Neural cell (in vitro differentiated cells): ENCODE measurements at regions not wholly inside any gene's neighbourhood (a gene's known extent, or its start where the extent isn't known, plus 50 kb on each side); places are given as distances from the start of the nearest gene placed in this dataset.

Experiments used
- H2AFZ ChIP-seq: fragments of 200-600, 300-800 bp; sonication (generic), shearing (Covaris generic); 2 replicates; pipeline ENCODE4 v1.6.0; 2014; ENCODE audit warnings: low read depth, mild to moderate bottlenecking, antibody characterized with exemption, low read length, moderate library complexity
- H3F3A ChIP-seq: fragments of 200-600 bp; shearing (Covaris generic); 2 replicates; pipeline ENCODE4 v1.6.1; 2016; ENCODE audit warnings: mild to moderate bottlenecking, moderate library complexity, mixed read lengths, antibody characterized with exemption, low read length; ENCODE audit not compliant: insufficient read depth, poor library complexity, severe bottlenecking
- H3K27ac ChIP-seq: fragments of 200-600, 300-800 bp; sonication (generic), shearing (Covaris generic); 2 replicates; pipeline ENCODE4 v1.5.1; 2014; ENCODE audit warnings: mild to moderate bottlenecking, low read length, moderate library complexity
- H3K27me3 ChIP-seq: fragments of 300-800, 200-600 bp; sonication (generic), shearing (Covaris generic); 2 replicates; pipeline ENCODE4 v1.6.0; 2014; ENCODE audit warnings: mild to moderate bottlenecking, low read depth, low read length, moderate library complexity; ENCODE audit not compliant: insufficient read depth
- H3K36me3 ChIP-seq: fragments of 300-800, 200-600 bp; sonication (generic), shearing (Covaris generic); 2 replicates; pipeline ENCODE4 v1.5.1; 2014; ENCODE audit warnings: mild to moderate bottlenecking, antibody characterized with exemption, low read length, moderate library complexity; ENCODE audit not compliant: insufficient read depth
- H3K4me2 ChIP-seq: fragments of 300-800, 200-600 bp; sonication (generic), shearing (Covaris generic); 2 replicates; pipeline ENCODE4 v1.6.0; 2014; ENCODE audit warnings: mild to moderate bottlenecking, low read length
- H3K4me3 ChIP-seq: fragments of 300-800, 200-600 bp; sonication (generic), shearing (Covaris generic); 2 replicates; pipeline ENCODE4 v1.5.1; 2014; ENCODE audit warnings: mild to moderate bottlenecking, low read length, moderate library complexity
- H3K79me2 ChIP-seq: fragments of 200-600 bp; shearing (Covaris generic); replicated peaks from 2 replicates; pipeline ENCODE4 v1.6.0; 2014; ENCODE audit warnings: mild to moderate bottlenecking, low read length, moderate library complexity; ENCODE audit not compliant: insufficient read depth
- H3K9ac ChIP-seq: fragments of 300-800, 200-600 bp; sonication (generic), shearing (Covaris generic); 2 replicates; pipeline ENCODE4 v1.6.1; 2016; ENCODE audit warnings: mild to moderate bottlenecking, low read length, mixed read lengths
- H3K9me2 ChIP-seq: fragments of 200-600 bp; shearing (Covaris generic); 2 replicates; pipeline ENCODE4 v1.6.1; 2016; ENCODE audit warnings: mild to moderate bottlenecking, low read length, mixed read lengths; ENCODE audit not compliant: insufficient read depth
- H3K9me3 ChIP-seq: fragments of 200-600, 300-800 bp; sonication (generic), shearing (Covaris generic); 2 replicates; pipeline ENCODE4 v1.6.1; 2016; ENCODE audit warnings: mild to moderate bottlenecking, mixed run types, low read length, moderate library complexity, mixed read lengths
- H4K20me1 ChIP-seq: fragments of 200-600 bp; shearing (Covaris generic); 2 replicates; pipeline ENCODE4 v1.6.1; 2016; ENCODE audit warnings: mild to moderate bottlenecking, mixed run types; ENCODE audit not compliant: insufficient read depth
- EP300 ChIP-seq: fragments of 450-650 bp; conservative IDR thresholded peaks from 2 replicates; pipeline ENCODE4 v1.6.1; 2014; ENCODE audit warnings: antibody characterized with exemption, mild to moderate bottlenecking, moderate library complexity; ENCODE audit not compliant: poor library complexity, severe bottlenecking
- EZH2 ChIP-seq: fragments of 200-600, 300-800 bp; shearing (Covaris generic), sonication (generic); IDR thresholded peaks from 2 replicates; pipeline ENCODE4 v1.6.1; 2014; ENCODE audit warnings: antibody characterized with exemption, low read length, borderline replicate concordance, mild to moderate bottlenecking; ENCODE audit not compliant: insufficient read depth, poor library complexity, severe bottlenecking
- MXI1 ChIP-seq: fragments of 450-650 bp; conservative IDR thresholded peaks from 2 replicates; pipeline ENCODE4 v1.6.1; 2014; ENCODE audit warnings: antibody characterized with exemption, mild to moderate bottlenecking; ENCODE audit not compliant: poor library complexity, severe bottlenecking
- POLR2AphosphoS5 ChIP-seq: IDR thresholded peaks from 2 replicates; pipeline ENCODE4 v1.6.1; 2012
- RAD21 ChIP-seq: fragments of 450-650 bp; conservative IDR thresholded peaks from 2 replicates; pipeline ENCODE4 v1.6.1; 2014; ENCODE audit warnings: antibody characterized with exemption, mild to moderate bottlenecking, moderate library complexity
- SMC3 ChIP-seq: fragments of 450-650 bp; conservative IDR thresholded peaks from 2 replicates; pipeline ENCODE4 v1.6.1; 2014; ENCODE audit warnings: antibody characterized with exemption, mild to moderate bottlenecking, moderate library complexity; ENCODE audit not compliant: poor library complexity
- TAF1 ChIP-seq: IDR thresholded peaks from 2 replicates; pipeline ENCODE4 v1.6.1; 2012; ENCODE audit warnings: low read depth
- TF ChIP-seq, protein P1 (sequence below): IDR thresholded peaks from 2 replicates; pipeline ENCODE4 v1.6.1; 2012; ENCODE audit warnings: borderline replicate concordance
- TF ChIP-seq, protein P2 (sequence below): fragments of 450-650 bp; IDR thresholded peaks from 2 replicates; pipeline ENCODE4 v1.5.1; 2014; ENCODE audit warnings: antibody characterized with exemption, mild to moderate bottlenecking, moderate library complexity; ENCODE audit not compliant: poor library complexity, severe bottlenecking

- H3K4me2 ChIP-seq: no peak overlapping the region
- H3K79me2 ChIP-seq: no peaks in the 10 kb centered on the region
- H4K20me1 ChIP-seq: no peaks in the 10 kb centered on the region
- H3K9me2 ChIP-seq: no peaks in the 10 kb centered on the region
- no peaks in the 10 kb centered on the region for H3F3A ChIP-seq
- H3K9me3 ChIP-seq: no peaks in the 10 kb centered on the region
- H3K9ac ChIP-seq: no peak overlapping the region
- no peaks in the 10 kb centered on the region for H3K27me3 ChIP-seq
- no peak overlapping the region for H2AFZ ChIP-seq
- H3K36me3 ChIP-seq: no peaks in the 10 kb centered on the region
- no peak for TF ChIP-seq EZH2
- TF ChIP-seq POLR2AphosphoS5: no peak
- TF ChIP-seq EP300: no peak
- no peak for TF ChIP-seq RAD21
- TF ChIP-seq TAF1: no peak
- TF ChIP-seq, protein P1, sequence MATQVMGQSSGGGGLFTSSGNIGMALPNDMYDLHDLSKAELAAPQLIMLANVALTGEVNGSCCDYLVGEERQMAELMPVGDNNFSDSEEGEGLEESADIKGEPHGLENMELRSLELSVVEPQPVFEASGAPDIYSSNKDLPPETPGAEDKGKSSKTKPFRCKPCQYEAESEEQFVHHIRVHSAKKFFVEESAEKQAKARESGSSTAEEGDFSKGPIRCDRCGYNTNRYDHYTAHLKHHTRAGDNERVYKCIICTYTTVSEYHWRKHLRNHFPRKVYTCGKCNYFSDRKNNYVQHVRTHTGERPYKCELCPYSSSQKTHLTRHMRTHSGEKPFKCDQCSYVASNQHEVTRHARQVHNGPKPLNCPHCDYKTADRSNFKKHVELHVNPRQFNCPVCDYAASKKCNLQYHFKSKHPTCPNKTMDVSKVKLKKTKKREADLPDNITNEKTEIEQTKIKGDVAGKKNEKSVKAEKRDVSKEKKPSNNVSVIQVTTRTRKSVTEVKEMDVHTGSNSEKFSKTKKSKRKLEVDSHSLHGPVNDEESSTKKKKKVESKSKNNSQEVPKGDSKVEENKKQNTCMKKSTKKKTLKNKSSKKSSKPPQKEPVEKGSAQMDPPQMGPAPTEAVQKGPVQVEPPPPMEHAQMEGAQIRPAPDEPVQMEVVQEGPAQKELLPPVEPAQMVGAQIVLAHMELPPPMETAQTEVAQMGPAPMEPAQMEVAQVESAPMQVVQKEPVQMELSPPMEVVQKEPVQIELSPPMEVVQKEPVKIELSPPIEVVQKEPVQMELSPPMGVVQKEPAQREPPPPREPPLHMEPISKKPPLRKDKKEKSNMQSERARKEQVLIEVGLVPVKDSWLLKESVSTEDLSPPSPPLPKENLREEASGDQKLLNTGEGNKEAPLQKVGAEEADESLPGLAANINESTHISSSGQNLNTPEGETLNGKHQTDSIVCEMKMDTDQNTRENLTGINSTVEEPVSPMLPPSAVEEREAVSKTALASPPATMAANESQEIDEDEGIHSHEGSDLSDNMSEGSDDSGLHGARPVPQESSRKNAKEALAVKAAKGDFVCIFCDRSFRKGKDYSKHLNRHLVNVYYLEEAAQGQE: no peak
- TF ChIP-seq MXI1: no peak
- TF ChIP-seq, protein P2, sequence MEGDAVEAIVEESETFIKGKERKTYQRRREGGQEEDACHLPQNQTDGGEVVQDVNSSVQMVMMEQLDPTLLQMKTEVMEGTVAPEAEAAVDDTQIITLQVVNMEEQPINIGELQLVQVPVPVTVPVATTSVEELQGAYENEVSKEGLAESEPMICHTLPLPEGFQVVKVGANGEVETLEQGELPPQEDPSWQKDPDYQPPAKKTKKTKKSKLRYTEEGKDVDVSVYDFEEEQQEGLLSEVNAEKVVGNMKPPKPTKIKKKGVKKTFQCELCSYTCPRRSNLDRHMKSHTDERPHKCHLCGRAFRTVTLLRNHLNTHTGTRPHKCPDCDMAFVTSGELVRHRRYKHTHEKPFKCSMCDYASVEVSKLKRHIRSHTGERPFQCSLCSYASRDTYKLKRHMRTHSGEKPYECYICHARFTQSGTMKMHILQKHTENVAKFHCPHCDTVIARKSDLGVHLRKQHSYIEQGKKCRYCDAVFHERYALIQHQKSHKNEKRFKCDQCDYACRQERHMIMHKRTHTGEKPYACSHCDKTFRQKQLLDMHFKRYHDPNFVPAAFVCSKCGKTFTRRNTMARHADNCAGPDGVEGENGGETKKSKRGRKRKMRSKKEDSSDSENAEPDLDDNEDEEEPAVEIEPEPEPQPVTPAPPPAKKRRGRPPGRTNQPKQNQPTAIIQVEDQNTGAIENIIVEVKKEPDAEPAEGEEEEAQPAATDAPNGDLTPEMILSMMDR: no peak
- TF ChIP-seq SMC3: no peak
- H3K4me3 ChIP-seq: no peak overlapping the region
- no peak overlapping the region for H3K27ac ChIP-seq
These were observed 146.8 kb downstream of the BARX1 start for GRCh38 chr9:93808115-93809029.

DNA sequence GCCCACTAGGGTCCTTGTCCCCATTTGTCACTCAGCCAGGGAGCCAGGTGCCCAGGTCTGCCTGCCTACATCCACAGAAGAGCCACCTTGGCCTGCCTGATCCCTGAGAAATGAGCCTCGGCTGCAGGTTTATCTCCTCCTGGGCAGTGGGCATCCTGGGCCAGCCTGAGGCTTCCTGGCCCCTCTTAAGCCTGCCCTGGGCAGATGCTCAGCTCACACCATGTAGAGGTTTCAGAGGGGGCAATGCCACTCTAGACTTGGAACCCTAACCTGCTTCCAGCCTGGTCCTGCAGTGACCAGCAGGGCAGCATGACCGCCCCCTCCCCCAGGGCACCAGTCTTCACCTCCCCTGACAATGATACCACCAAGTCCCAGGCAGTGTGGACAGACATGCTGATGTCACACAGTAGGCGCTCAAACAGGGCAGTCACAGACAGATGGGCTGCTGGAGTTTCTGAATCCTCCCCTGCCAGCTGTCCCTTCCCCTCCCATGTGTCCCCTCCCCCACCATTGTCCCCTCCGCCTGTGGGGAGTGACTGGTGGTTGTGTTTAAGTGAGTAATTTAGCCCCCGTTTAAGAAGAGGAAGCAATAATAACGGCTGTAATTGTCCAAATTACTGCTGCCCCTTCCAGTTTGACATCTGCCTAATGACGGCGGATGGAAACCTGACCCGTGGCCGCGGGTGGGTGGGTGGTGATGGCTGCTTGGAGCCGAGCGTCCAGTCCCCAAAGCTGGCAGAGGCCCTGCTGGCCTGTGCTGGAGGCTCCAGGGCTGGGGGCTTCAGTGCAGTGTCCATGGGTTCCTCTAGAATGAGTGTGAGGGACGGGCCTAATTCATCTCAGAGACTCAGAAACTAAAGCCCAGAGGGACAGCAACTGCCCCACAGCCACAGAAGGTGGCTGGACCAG, 147.7 kb downstream of the BARX1 start:
- H3K9ac ChIP-seq: no peak overlapping the region
- no peaks in the 10 kb centered on the region for H3K79me2 ChIP-seq
- no peak overlapping the region for H3K27ac ChIP-seq
- no peaks in the 10 kb centered on the region for H3K36me3 ChIP-seq
- H3K9me2 ChIP-seq: no peaks in the 10 kb centered on the region
- H2AFZ ChIP-seq: no peak overlapping the region
- no peaks in the 10 kb centered on the region for H3K9me3 ChIP-seq
- H4K20me1 ChIP-seq: no peaks in the 10 kb centered on the region
- no peak overlapping the region for H3K4me2 ChIP-seq
- H3K4me3 ChIP-seq: no peak overlapping the region
- no peak for TF ChIP-seq POLR2AphosphoS5
- TF ChIP-seq, protein P1: no peak
- TF ChIP-seq RAD21: no peak
- TF ChIP-seq SMC3: no peak
- TF ChIP-seq EP300: no peak
- H3K27me3 ChIP-seq: no peaks in the 10 kb centered on the region
- H3F3A ChIP-seq: no peaks in the 10 kb centered on the region
